ENCODE measurements at regions not wholly inside any gene's neighbourhood (a gene's known extent, or its start where the extent isn't known, plus 50 kb on each side); places are given as distances from the start of the nearest gene placed in this dataset.

GRCh38 chr1:4421986-4422385, 232.4 kb upstream of the AJAP1 start:
- Mint-ChIP-seq H3K36me3 (ENCODE audit: low read depth) (peaks cover 5% of the 10 kb centered on the region; the same call in 1 of the 2 replicates), H3K9me3 (peaks cover 63% of the 10 kb centered on the region), H3K4me3 (no peak overlapping the region), H3K27ac (no peak overlapping the region), H3K27me3 (ENCODE audit: insufficient read depth) (peaks cover 1% of the 10 kb centered on the region), H3K4me1 (ENCODE audit: low read depth) (no peaks in the 10 kb centered on the region)
- TF ChIP-seq CTCF (IDR thresholded peaks at IDR 0.05): no peak
- no peak for DNase-seq

- peaks cover 1% of the 10 kb centered on the region for H3K27me3 Mint-ChIP-seq (ENCODE audit: insufficient read depth)
- H3K4me3 Mint-ChIP-seq: no peak overlapping the region
- peaks cover 63% of the 10 kb centered on the region for H3K9me3 Mint-ChIP-seq
- peaks cover 2% of the 10 kb centered on the region; the same call in 1 of the 2 replicates for H3K36me3 Mint-ChIP-seq (ENCODE audit: low read depth)
- TF ChIP-seq CTCF (IDR thresholded peaks at IDR 0.05): no peak; the same call in 1 of the 2 replicates
- no peak for DNase-seq
- H3K27ac Mint-ChIP-seq: no peak overlapping the region
- no peaks in the 10 kb centered on the region for H3K4me1 Mint-ChIP-seq (ENCODE audit: low read depth)
Observed at GRCh38 chr1:4422504-4423289, 231.7 kb upstream of the AJAP1 start.

GRCh38 chr1:4424254-4424653, 230.2 kb upstream of the AJAP1 start:
- peaks cover 1% of the 10 kb centered on the region for H3K27me3 Mint-ChIP-seq (ENCODE audit: insufficient read depth)
- no peak for DNase-seq
- no peaks in the 10 kb centered on the region for H3K4me1 Mint-ChIP-seq (ENCODE audit: low read depth)
- H3K9me3 Mint-ChIP-seq: peaks cover 64% of the 10 kb centered on the region
- H3K36me3 Mint-ChIP-seq (ENCODE audit: low read depth): no peaks in the 10 kb centered on the region
- no peak for TF ChIP-seq CTCF (IDR thresholded peaks at IDR 0.05)
- H3K27ac Mint-ChIP-seq: no peak overlapping the region
- H3K4me3 Mint-ChIP-seq: no peak overlapping the region

- no peak for DNase-seq
Observed at GRCh38 chr1:4424766-4425165, 229.6 kb upstream of the AJAP1 start.

GRCh38 chr1:4425892-4426291, 228.5 kb upstream of the AJAP1 start:
- TF ChIP-seq CTCF (IDR thresholded peaks at IDR 0.05): no peak
- Mint-ChIP-seq H3K4me1 (ENCODE audit: low read depth) (no peaks in the 10 kb centered on the region), H3K27me3 (ENCODE audit: insufficient read depth) (peaks cover 1% of the 10 kb centered on the region), H3K4me3 (no peak overlapping the region), H3K9me3 (peaks cover 61% of the 10 kb centered on the region), H3K36me3 (ENCODE audit: low read depth) (no peaks in the 10 kb centered on the region), H3K27ac (no peak overlapping the region)
- DNase-seq: no peak

More at GRCh38 chr1:4424766-4425165, 229.6 kb upstream of the AJAP1 start:
- H3K9me3 Mint-ChIP-seq: peaks cover 64% of the 10 kb centered on the region
- H3K36me3 Mint-ChIP-seq (ENCODE audit: low read depth): no peaks in the 10 kb centered on the region
- peaks cover 1% of the 10 kb centered on the region for H3K27me3 Mint-ChIP-seq (ENCODE audit: insufficient read depth)
- H3K27ac Mint-ChIP-seq: no peak overlapping the region
- no peak for TF ChIP-seq CTCF (IDR thresholded peaks at IDR 0.05)
- H3K4me1 Mint-ChIP-seq (ENCODE audit: low read depth): no peaks in the 10 kb centered on the region
- no peak overlapping the region for H3K4me3 Mint-ChIP-seq
